DMS53 treated with DMSO at 0.1 percent for 48 hours (cell line): ENCODE measurements at regions not wholly inside any gene's neighbourhood (a gene's known extent, or its start where the extent isn't known, plus 50 kb on each side); places are given as distances from the start of the nearest gene placed in this dataset.
A peak's percentile ranks its signal among the peaks of the same experiment; 100 is the strongest.
"Not testable (repeated sequence)": the region's sequence is repeated elsewhere in the genome, so short reads cannot be mapped to it uniquely, and the experiment has no call there.

Experiments
- DNase-seq: peaks from one replicate; lab custom pipeline; 2025; ENCODE audit not compliant: unreplicated experiment; lab: John Stamatoyannopoulos, UW

- DNase-seq: peak; percentile 4
Observed at GRCh38 chr13:38415233-38415632, 65.6 kb downstream of the UFM1 start.

GRCh38 chr13:38417241-38417640 lies 67.6 kb downstream of the UFM1 start:
- no peak for DNase-seq

GRCh38 chr13:38417727-38418126 lies 68.1 kb downstream of the UFM1 start:
- peak; percentile 5 for DNase-seq

GRCh38 chr13:38418286-38418685 lies 68.6 kb downstream of the UFM1 start:
- DNase-seq: no peak

DNA sequence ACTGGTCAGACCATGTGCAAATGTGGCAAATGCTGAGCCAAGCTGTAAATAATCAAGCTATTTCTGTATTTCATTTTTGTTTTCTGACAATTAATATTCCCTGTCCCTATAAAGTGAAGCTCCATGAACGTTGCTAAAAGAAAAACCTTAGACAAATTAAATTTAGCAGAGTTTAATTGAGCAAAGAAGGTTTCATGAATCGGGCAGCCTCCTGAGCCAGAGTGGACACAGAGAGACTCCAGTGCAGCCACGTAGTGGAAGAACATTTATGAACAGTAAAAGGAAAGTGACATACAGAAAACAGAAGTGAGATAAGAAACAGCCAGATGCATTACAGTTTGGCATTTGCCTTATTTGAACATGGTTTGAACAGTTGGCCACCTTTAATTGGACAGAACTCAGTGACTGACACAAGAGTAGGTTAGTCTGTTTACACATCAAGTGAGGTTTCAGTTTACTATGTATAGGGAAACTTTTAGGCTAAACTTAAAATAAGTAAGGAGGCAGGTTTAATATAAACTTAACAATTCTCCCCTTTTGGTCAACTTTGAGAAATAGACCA lies 69.7 kb downstream of the UFM1 start:
- DNase-seq: no peak

DNA sequence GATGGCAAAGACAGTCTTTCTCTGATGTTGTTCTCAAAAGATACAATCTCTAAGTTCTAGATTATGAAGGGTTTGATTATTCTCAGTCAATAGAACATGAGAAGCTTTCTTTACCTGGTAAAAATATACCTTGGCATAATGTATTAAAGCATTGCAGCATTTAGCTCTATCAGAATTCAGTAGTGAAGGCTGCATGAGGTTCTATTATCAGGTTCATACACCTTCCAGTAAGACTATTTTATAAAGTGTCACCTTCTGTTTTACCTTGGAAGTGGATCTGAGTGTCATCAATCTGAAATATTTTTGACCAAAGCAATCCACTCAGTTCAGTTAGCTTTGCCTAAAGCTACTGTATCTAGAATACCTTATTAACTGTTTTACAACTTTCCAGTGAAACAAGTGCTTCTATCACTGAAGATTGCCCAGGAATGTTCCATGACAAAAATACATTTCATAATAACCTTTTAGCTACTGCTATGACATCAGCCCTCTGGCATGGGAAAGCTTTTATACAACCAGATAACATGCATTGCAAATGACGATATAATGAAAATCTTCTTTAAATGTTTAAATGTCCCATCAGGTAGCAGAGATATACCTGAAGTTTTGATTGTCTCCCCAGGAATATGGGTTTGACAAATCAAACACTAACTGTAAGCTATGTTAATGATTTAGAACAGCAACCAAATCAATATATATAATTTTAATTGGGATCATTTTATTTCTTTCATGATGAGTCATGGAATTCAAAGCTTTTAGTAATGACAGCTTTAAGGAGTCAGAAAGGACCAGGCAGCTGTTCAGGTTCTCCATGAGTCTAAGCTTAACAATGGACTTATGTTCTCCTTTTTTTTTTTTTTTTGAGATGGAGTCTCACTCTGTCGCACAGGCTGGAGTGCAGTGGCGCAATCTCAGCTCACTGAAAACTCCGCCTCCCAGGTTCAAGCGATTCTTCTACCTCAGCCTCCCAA lies 72.2 kb downstream of the UFM1 start:
- no peak for DNase-seq

DNA sequence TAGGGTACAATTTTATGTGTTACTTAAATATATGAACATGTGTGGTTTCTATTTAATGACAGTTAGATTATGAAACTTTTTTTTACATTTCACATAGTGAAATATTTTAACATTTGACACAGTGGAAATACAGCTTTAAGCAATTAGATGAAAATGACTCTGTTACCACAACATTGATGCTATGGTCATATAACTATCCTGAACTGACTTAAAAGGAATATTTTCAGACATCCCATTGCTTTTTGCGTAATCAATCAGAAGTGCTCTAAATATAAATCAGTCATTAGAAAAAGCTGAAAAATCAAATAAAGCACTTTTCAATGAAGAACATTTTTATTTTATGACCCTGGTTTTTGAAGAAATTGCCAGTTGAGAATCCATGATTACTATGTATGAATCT lies 80.3 kb downstream of the UFM1 start:
- no peak for DNase-seq

DNA sequence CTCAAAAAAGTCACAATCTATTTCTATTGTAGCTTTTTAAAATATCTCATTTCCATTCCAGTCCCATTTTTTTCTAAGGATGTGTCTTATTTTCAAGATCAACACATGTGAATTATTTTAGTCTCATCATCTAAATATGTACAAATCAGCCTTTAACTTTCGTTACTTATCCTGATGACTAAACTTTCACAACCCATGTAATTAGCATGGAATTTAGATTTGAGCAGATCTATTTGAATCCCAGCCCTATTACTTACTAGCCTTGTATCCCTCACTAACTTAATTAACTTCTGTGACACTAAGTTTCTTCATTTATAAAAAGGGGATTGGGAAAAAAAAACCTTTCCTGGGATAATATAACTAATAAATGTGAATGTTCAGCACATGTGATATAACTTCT lies 81.1 kb downstream of the UFM1 start:
- DNase-seq: no peak

- DNase-seq: no peak
Observed at GRCh38 chr13:38440666-38441065, 91.0 kb downstream of the UFM1 start.

- DNase-seq: no peak
Observed at GRCh38 chr13:38444904-38445303, 95.3 kb downstream of the UFM1 start.

DNA sequence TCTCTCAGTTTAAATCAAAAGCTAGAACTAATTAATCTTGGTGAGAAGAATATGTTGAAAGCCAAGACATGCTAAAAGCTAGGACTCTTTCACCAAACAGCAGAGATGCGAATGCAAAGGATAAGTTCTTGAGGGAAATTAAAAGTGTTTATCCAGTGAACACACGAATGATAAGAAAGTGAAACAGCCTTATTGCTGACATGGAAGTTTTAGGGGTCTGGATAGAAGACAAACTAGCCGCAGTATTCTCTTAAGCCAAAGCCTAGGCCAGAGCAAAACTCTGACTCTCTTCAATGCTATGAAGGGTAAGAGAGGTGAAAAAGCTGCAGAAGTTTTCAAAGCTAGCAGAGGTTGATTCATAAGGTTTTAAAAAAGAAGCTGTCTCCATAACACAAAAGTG lies 103.0 kb downstream of the UFM1 start:
- no peak for DNase-seq

DNA sequence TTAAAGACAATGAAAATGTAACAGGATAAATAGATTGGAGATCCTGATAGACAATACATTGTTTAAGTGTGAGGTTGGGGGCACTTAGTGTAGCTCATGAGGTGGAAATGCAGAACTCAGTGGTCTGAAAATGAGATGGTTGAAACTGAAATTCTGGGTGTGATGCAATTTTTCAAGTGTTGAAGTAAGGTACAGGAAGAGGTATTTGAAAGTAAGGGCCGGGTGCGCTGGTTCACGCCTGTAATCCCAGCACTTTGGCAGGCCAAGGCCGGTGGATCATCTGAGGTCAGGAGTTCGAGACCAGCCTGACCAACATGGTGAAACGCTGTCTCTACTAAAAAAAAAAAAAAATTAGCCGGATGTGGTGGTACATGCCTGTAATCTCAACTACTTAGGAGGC lies 113.0 kb downstream of the UFM1 start:
- no peak for DNase-seq

- no peak for DNase-seq
Observed at GRCh38 chr13:38463048-38463447, 113.4 kb downstream of the UFM1 start.

- not testable (repeated sequence) for DNase-seq
Observed at GRCh38 chr13:38472411-38472810, 122.8 kb downstream of the UFM1 start.

GRCh38 chr13:38473305-38473704 lies 123.7 kb downstream of the UFM1 start:
- no peak for DNase-seq

DNA sequence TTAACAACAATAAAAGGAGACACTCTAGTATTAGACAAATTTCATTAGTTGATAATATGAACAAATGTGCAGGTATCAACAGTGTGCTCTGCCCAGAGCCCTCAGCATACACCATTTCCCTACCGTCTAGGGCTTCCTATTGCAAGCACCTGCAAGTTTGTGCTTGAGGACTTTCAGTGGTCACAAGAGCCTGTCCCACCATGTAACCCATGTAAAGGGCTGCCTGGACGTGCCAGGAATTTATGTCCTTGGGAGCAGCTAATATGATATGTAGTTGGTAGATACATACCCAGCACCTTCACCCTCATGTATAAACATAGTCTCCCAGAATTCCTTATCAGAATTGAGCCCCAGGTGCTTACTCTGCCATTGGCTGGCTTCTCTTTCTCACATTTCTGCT lies 128.0 kb downstream of the UFM1 start:
- DNase-seq: no peak

DNA sequence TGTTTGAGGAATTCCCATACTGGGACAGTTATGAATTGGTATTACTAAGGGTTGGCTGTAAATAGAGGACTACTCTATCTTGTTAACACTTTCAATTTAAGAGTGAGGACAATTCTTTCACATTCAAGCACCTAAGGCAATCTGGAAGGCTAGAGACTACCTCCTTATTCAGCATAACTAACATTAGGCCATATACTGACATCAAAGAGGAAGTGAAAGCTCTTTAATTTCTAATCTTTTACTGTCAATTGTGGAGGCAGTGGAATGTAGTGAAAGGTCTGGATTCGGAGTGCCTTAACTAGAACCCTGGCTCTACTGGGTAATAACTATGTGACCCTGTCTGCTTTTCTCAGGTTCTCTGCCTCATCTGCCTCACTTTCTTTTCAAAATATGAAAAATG lies 134.0 kb downstream of the UFM1 start:
- DNase-seq: no peak

DNA sequence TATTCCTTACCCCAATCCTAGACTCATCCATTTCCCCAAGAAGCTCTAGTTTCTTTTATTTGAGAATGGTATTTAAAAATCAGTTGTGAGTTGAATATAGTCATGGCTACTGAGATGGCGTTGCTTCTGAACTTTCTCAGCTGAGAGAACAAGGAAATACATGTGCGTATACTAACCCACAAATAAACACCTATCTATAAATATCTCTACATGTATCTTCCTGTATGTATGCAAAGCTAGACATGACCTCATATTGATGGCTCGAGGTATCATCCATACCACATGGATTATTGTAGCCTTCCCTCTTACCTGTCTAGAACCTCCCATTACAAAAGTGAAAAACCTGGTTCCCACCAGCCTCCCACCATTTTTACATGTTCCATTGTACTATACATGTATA lies 141.0 kb downstream of the UFM1 start:
- no peak for DNase-seq

DNA sequence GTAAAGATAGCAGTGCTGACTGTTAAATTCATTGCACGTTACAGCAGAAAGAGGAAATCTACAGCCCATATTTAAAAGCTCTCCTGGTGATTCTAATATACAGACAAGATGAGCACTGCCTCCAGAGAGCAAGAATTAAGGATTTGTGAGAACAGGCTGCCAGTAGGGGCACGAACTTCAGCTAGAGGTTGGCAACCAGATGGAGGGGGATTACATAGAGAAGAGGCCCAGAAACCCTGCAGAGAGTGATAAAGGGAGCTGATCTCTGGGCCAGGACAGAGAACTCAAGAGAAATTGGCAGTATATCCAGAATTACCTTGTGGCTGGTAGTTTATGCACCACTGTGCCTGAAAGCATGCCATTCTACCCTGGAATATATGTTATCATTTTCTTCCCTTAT lies 144.8 kb downstream of the UFM1 start:
- no peak for DNase-seq

DNA sequence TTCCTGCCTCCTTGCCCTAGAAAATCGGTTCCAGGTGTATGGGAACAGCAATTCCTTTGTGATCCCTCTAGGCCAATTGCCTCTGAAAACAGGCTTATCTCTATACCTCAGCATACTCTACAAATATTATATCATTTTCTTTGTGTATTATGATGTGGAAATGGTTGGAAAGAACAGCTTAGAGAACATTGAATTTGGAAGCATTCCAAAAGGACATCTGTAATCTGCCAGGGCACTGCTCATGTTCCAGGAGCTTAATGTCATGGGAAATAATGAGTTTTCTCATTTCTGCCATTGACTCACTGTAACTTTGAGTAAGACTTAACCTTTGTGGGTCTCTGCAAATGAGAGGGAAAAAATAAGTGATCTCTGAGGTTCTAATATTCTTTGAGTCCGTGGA lies 147.3 kb downstream of the UFM1 start:
- no peak for DNase-seq

- DNase-seq: no peak
Observed at GRCh38 chr13:38498271-38498670, 148.6 kb downstream of the UFM1 start.

- DNase-seq: no peak
Observed at GRCh38 chr13:38514575-38514974, 164.9 kb downstream of the UFM1 start.

DNA sequence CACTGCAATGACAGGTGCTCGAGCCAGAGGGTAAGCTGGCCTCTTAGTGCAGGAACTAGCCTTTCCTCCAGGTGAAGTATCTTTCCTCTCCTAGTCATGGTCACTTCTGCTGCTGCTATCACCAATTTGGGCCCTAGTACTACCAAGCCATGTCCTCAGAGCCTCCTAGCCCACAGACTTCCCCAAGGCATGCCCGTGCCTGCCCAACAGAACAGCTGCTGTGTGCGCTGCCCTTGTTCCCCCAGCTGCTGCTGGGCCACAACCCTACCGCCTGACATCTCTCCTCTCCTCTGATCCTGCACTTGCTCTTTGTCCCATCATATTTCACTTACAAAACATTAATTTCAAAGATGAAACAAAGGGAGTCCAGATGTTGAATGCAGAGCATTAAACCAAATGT lies 168.5 kb upstream of the FREM2 start:
- peak; percentile 23 for DNase-seq
